Lower leg skin (tissue), 3 donors: ENCODE measurements at regions not wholly inside any gene's neighbourhood (a gene's known extent, or its start where the extent isn't known, plus 50 kb on each side); places are given as distances from the start of the nearest gene placed in this dataset.

Source experiments
- POLR2A ChIP-seq, 2 donors: fragments of 450-650 bp; IDR thresholded peaks; one replicate each; pipeline ENCODE4 v1.6.1; 2016 to 2017; ENCODE audit warnings: antibody characterized with exemption in 2 of 2, mild to moderate bottlenecking in 1 of 2, moderate library complexity in 1 of 2
- TF ChIP-seq, protein P1 (sequence below), 3 donors: fragments of 450-650 bp; IDR thresholded peaks; one replicate each; pipeline ENCODE4 v1.5.1; 2016; ENCODE audit warnings: antibody characterized with exemption in 3 of 3, mild to moderate bottlenecking in 3 of 3, moderate library complexity in 2 of 3

DNA sequence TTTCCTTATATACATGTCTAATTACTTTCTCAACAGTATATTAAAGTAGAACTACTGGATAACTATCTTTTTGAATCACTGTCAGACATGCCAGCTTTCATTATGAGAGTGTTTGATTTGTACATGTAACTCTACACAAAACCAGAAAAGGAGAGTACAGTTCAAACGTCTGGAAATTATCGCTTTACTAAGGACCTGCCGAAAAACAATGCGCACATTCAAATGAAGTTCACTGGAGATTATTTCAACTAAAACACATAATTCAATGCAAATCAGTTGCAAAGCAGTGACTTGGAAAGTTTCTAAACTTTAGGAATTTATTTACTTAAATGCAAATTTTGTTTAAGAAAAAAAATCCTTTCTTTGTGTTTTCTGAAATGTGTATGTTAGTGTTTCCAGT, 942.5 kb downstream of the EFNA5 start:
- TF ChIP-seq, protein P1, sequence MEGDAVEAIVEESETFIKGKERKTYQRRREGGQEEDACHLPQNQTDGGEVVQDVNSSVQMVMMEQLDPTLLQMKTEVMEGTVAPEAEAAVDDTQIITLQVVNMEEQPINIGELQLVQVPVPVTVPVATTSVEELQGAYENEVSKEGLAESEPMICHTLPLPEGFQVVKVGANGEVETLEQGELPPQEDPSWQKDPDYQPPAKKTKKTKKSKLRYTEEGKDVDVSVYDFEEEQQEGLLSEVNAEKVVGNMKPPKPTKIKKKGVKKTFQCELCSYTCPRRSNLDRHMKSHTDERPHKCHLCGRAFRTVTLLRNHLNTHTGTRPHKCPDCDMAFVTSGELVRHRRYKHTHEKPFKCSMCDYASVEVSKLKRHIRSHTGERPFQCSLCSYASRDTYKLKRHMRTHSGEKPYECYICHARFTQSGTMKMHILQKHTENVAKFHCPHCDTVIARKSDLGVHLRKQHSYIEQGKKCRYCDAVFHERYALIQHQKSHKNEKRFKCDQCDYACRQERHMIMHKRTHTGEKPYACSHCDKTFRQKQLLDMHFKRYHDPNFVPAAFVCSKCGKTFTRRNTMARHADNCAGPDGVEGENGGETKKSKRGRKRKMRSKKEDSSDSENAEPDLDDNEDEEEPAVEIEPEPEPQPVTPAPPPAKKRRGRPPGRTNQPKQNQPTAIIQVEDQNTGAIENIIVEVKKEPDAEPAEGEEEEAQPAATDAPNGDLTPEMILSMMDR (IDR thresholded peaks at IDR 0.05), result no peak
- no peak for TF ChIP-seq POLR2A (IDR thresholded peaks at IDR 0.05)
